Brain microvascular endothelial cell (primary cell): ENCODE measurements at regions not wholly inside any gene's neighbourhood (a gene's known extent, or its start where the extent isn't known, plus 50 kb on each side); places are given as distances from the start of the nearest gene placed in this dataset.
"Not testable (repeated sequence)": the region's sequence is repeated elsewhere in the genome, so short reads cannot be mapped to it uniquely, and the experiment has no call there.

Experiments
- DNase-seq: peaks from one replicate; pipeline ENCODE4 v3.0.0-alpha.2; 2020
- H3K27ac ChIP-seq: fragments of 250-450 bp; sonication (Bioruptor Pico); 2 replicates; pipeline ENCODE4 v1.5.1; 2020; ENCODE audit warnings: mild to moderate bottlenecking, moderate library complexity
- H3K27me3 ChIP-seq: fragments of 250-450 bp; sonication (Bioruptor Pico); replicated peaks from 2 replicates; pipeline ENCODE4 v1.5.1; 2020; ENCODE audit warnings: mild to moderate bottlenecking
- H3K36me3 ChIP-seq: fragments of 250-450 bp; sonication (Bioruptor Pico); replicated peaks from 2 replicates; pipeline ENCODE4 v1.5.1; 2020; ENCODE audit warnings: mild to moderate bottlenecking
- H3K4me3 ChIP-seq: 2 replicates; pipeline ENCODE4 v1.5.1; 2011; ENCODE audit warnings: low read depth, mild to moderate bottlenecking, control low read depth, low read length, moderate library complexity
- CTCF ChIP-seq: IDR thresholded peaks from 2 replicates; pipeline ENCODE4 v1.5.1; 2011; ENCODE audit warnings: low read depth, mild to moderate bottlenecking, moderate library complexity, low read length, control low read depth, inconsistent platforms; ENCODE audit errors: missing control alignments
- in situ Hi-C: cut with HindIII; loops from 2 replicates; pipeline ENCODE4 v1.10.0; 2017; ENCODE audit warnings: low sequenced_read_pairs, low pct_ligation_motif_present

DNA sequence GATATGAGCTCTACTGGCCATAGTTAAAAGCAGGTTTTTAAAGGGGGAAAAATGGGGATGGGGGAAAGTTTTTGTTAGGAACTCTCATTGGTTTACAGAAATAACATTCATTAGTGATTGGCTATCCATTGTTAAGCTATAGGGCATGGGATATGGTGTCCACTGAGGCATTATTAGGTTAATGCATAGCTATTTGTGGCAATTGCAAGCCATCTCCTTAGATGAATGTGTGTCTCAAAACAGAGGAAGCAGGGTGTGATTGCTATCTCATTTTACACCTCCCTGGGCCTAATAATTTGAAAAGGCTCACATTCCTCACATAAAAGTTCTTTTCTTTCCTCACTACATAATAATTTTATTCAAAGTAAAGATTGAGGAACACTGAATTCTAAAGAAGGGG, 396.6 kb downstream of the TAFA4 start:
- H3K27me3 ChIP-seq: no peaks in the 10 kb centered on the region
- no peak overlapping the region for H3K4me3 ChIP-seq
- no peak overlapping the region for H3K27ac ChIP-seq
- no peak for DNase-seq
- no peak for TF ChIP-seq CTCF
- H3K36me3 ChIP-seq: no peaks in the 10 kb centered on the region
- in situ Hi-C loops: no loop called here

- H3K36me3 ChIP-seq: no peaks in the 10 kb centered on the region
- TF ChIP-seq CTCF: no peak
- in situ Hi-C loops: no loop called here
Observed at GRCh38 chr3:68523330-68523729, 409.0 kb downstream of the TAFA4 start.

GRCh38 chr3:68515237-68515636, 417.1 kb downstream of the TAFA4 start:
- in situ Hi-C loops: no loop called here
- H3K27ac ChIP-seq: no peak overlapping the region
- no peak for DNase-seq
- no peak overlapping the region for H3K4me3 ChIP-seq
- H3K36me3 ChIP-seq: no peaks in the 10 kb centered on the region
- H3K27me3 ChIP-seq: no peaks in the 10 kb centered on the region
- no peak for TF ChIP-seq CTCF

More at GRCh38 chr3:68523330-68523729, 409.0 kb downstream of the TAFA4 start:
- Histone ChIP-seq H3K4me3 (no peak overlapping the region), H3K27me3 (no peaks in the 10 kb centered on the region), H3K27ac (no peak overlapping the region)
- DNase-seq: no peak

GRCh38 chr3:68504201-68504600, 428.1 kb downstream of the TAFA4 start:
- H3K27me3 ChIP-seq: no peaks in the 10 kb centered on the region
- no peak overlapping the region for H3K27ac ChIP-seq
- TF ChIP-seq CTCF: no peak
- no peak overlapping the region for H3K4me3 ChIP-seq
- DNase-seq: no peak
- no peaks in the 10 kb centered on the region for H3K36me3 ChIP-seq
- in situ Hi-C loops: no loop called here

DNA sequence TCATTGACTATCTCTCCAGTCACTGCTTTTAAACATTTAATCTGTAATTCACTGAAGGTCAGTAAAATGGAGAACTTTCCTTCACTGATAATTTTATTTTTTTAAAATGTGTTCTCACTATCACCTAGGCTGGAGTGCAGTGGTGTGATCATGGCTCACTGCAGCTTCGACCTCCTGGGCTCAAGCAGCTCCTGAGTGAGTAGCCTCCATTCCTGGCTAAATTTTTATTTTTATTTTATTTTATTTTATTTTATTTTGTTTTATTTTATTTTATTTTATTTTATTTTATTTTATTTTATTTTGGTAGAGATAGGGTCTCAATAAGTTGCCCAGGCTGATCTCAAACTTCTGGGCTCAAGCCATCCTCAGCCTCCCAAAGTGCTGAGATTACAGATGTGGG, 446.5 kb downstream of the TAFA4 start:
- in situ Hi-C loops, H3K4me3 ChIP-seq, H3K27me3 ChIP-seq, DNase-seq, H3K27ac ChIP-seq, H3K36me3 ChIP-seq: not testable (repeated sequence)

- no peaks in the 10 kb centered on the region for H3K27me3 ChIP-seq
- no peak for DNase-seq
- no peaks in the 10 kb centered on the region for H3K36me3 ChIP-seq
- H3K27ac ChIP-seq: no peak overlapping the region
- in situ Hi-C loops: no loop called here
- H3K4me3 ChIP-seq: no peak overlapping the region
- no peak for TF ChIP-seq CTCF
Observed at GRCh38 chr3:68485051-68485450, 447.3 kb downstream of the TAFA4 start.
